ENCODE measurements at regions not wholly inside any gene's neighbourhood (a gene's known extent, or its start where the extent isn't known, plus 50 kb on each side); places are given as distances from the start of the nearest gene placed in this dataset.

DNA sequence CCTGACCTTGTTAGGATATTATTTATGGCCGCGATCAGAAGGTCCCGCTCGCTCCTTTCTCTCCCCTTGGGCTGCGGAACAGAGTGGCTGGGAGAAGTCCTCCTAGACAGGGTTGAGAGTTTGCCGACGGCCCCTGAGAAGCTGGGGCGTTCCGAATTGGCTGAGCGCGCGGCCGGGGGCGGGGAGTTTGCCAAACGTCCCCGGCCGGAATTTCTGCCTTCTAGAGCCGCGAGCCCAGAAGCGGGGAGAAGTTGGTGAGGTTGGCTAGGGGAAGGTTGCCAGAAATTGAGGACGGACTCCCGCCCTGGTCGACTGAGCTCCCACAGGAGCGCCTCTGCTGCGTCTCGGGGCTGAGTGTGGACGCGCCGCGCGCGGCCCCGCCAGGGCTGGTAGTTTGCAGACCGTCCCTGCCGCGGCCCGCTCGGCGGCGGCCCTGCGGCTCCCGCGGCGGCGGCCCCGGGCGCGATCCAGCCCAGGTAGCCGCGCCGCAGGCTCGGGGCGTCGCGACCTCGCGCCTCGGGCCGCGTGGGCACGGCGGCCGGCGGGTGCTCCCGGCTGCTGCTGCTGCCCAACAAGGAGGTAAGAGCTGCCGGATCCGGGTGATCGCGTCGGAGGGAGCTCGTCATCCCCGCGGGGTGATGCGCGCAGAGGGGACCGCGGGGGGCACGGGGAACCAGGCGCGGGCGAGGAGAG is 134.0 kb upstream of the MGAT5 start:
- Histone ChIP-seq H3K36me3 (ENCODE audit: control insufficient read depth in 3 of 3, insufficient read depth in 3 of 3, low read length in 3 of 3) (no peaks in the 10 kb centered on the region), H3K27me3 (ENCODE audit: control insufficient read depth in 3 of 3, insufficient read depth in 3 of 3, low read length in 3 of 3) (peaks cover 0 to 12% (median 4%) of the 10 kb centered on the region in 3 donors), H3K9ac (ENCODE audit: low read depth in 1 of 3, low read length in 3 of 3) (peak overlapping the region; percentile 61 to 77 (median 73)), H3K9me3 (ENCODE audit: control insufficient read depth in 3 of 3, low read length in 3 of 3) (no peaks in the 10 kb centered on the region), H3K27ac (ENCODE audit: low read depth, low read length) (peak overlapping the region; percentile 62), H3K4me3 (ENCODE audit: low read length in 3 of 3) (peak overlapping the region; percentile 65 to 78 (median 71)), H3K4me1 (ENCODE audit: control insufficient read depth in 3 of 3, insufficient read depth in 3 of 3, low read length in 3 of 3) (peaks cover 22 to 30% (median 23%) of the 10 kb centered on the region in 3 donors)

DNA sequence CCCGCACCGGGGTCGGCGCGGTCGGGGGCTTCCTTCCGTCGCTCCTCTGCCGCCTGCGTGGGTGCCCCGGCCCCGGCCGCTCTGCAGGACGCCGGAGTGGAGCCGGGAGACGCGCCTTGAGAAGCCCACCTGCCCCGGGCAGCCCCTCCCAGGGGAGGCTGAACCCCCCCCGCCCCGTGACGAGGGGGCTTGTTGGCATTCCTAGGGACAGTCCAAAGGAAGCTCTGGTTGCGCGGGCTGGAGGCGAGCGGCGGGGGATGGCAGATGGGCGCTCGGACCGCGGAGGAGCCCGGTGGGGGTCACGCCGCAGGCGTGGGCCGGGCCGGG is 133.5 kb upstream of the MGAT5 start:
- peaks cover 0 to 15% (median 2%) of the 10 kb centered on the region in 3 donors for H3K27me3 ChIP-seq (ENCODE audit: control insufficient read depth in 3 of 3, insufficient read depth in 3 of 3, low read length in 3 of 3)
- peak overlapping the region; percentile 65 to 78 (median 71) for H3K4me3 ChIP-seq (ENCODE audit: low read length in 3 of 3)
- peak overlapping the region; percentile 62 for H3K27ac ChIP-seq (ENCODE audit: low read depth, low read length)
- H3K9me3 ChIP-seq (ENCODE audit: control insufficient read depth in 3 of 3, low read length in 3 of 3): no peaks in the 10 kb centered on the region
- H3K36me3 ChIP-seq (ENCODE audit: control insufficient read depth in 3 of 3, insufficient read depth in 3 of 3, low read length in 3 of 3): no peaks in the 10 kb centered on the region
- peaks cover 22 to 32% (median 23%) of the 10 kb centered on the region in 3 donors for H3K4me1 ChIP-seq (ENCODE audit: control insufficient read depth in 3 of 3, insufficient read depth in 3 of 3, low read length in 3 of 3)
- H3K9ac ChIP-seq (ENCODE audit: low read depth in 1 of 3, low read length in 3 of 3): peak overlapping the region; percentile 61 to 77 (median 73)

DNA sequence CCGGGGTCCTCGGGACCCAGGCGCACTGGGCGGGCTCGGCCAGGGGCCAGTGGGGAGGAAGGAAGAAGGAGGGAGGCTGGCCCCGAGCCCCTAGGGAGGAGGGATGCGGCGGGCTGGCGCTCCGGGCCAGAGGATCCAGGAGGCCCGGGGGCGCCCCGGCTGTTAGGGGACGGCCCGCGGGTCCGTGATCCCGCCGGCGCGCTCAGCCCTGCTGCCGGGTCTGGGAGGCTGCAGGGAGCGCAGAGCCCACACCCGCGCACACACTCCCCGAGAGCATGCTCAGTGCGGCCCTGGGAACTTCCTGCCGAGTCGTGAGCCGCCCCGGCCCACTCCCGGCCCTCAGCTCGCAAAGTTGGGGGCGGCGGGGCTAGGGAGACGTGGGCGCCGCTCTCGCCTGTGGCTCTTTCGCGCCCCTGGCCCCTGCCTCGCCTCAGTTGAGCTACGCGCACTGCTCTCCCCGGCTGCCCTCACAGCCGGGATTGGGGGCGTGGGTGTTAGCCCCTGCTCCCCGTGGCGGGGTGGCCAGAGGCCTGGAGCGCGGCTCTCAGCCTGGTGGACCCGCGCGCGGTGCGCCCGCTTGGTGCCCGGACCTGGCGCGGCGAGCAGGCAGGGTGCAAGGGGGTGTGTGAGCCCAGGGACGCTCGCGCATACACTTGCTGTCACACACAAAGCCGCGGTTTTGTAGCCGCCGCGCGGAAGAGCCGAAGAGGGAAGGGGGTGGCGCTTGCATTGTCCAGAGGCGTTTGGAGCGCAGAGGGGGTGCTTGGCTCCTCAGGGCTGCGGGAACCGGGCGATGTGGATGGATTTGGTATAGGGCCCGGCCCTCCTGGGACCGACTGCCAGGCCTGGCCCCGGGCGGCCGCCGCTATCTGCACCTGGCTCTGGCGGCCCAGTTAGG is 132.9 kb upstream of the MGAT5 start:
- peak overlapping the region; percentile 62 for H3K27ac ChIP-seq (ENCODE audit: low read depth, low read length)
- peak overlapping the region; percentile 65 to 78 (median 71) for H3K4me3 ChIP-seq (ENCODE audit: low read length in 3 of 3)
- peaks cover 0 to 18% (median 4%) of the 10 kb centered on the region in 3 donors for H3K27me3 ChIP-seq (ENCODE audit: control insufficient read depth in 3 of 3, insufficient read depth in 3 of 3, low read length in 3 of 3)
- peak overlapping the region; percentile 73 to 77 (median 73) for H3K9ac ChIP-seq (ENCODE audit: low read depth in 1 of 3, low read length in 3 of 3)
- H3K36me3 ChIP-seq (ENCODE audit: control insufficient read depth in 3 of 3, insufficient read depth in 3 of 3, low read length in 3 of 3): no peaks in the 10 kb centered on the region
- peaks cover 22 to 36% (median 23%) of the 10 kb centered on the region in 3 donors for H3K4me1 ChIP-seq (ENCODE audit: control insufficient read depth in 3 of 3, insufficient read depth in 3 of 3, low read length in 3 of 3)
- no peaks in the 10 kb centered on the region for H3K9me3 ChIP-seq (ENCODE audit: control insufficient read depth in 3 of 3, low read length in 3 of 3)

DNA sequence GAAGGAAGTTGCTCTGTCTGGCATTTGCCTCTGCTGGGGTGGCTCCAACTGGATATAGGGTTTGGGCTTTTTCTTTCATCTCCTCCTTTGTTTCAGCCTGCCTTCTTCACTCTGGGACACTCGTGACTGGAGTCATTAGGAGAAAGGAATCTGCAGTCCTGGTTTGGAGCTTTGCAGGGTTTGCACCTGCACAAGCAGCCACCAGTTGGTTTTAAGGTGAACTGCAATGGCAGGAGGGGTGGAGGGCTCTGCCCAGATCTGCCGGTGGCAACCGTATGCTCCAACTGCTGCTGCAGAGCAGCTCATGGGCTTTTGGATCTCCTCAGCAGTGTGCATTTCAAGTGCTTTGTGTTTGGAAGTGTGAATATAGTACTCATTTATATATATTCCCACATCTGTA is 131.3 kb upstream of the MGAT5 start:
- H3K4me1 ChIP-seq (ENCODE audit: control insufficient read depth in 3 of 3, insufficient read depth in 3 of 3, low read length in 3 of 3): peaks cover 22 to 38% (median 23%) of the 10 kb centered on the region in 3 donors
- no peaks in the 10 kb centered on the region for H3K36me3 ChIP-seq (ENCODE audit: control insufficient read depth in 3 of 3, insufficient read depth in 3 of 3, low read length in 3 of 3)

DNA sequence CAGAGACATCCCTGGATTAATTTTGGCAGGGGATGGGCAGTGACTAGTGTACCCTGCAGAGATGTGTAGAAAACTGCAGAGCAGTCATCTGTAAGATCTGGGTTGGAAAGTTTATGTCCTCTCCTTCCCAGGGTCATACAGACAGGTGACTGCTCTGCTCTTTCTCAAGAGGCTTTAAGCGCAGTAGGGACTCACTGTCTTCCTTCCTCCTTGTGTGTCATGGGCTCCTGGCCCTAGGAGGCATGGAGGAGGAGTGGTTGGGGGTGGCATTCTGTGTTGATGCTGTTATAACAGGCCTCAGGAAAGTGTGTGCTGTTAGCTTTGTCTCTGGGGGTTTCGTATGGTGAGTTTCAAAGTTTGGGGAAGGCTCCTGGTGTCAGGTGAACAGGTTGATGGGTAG is 130.5 kb upstream of the MGAT5 start:
- H3K4me3 ChIP-seq (ENCODE audit: low read length in 3 of 3): no peak overlapping the region
- H3K27ac ChIP-seq (ENCODE audit: low read depth, low read length): no peak overlapping the region
- no peaks in the 10 kb centered on the region for H3K36me3 ChIP-seq (ENCODE audit: control insufficient read depth in 3 of 3, insufficient read depth in 3 of 3, low read length in 3 of 3)
- H3K27me3 ChIP-seq (ENCODE audit: control insufficient read depth in 3 of 3, insufficient read depth in 3 of 3, low read length in 3 of 3): peaks cover 3 to 18% (median 4%) of the 10 kb centered on the region in 3 donors
- H3K4me1 ChIP-seq (ENCODE audit: control insufficient read depth in 3 of 3, insufficient read depth in 3 of 3, low read length in 3 of 3): peaks cover 22 to 39% (median 23%) of the 10 kb centered on the region in 3 donors
- H3K9ac ChIP-seq (ENCODE audit: low read depth in 1 of 3, low read length in 3 of 3): no peak overlapping the region
- no peaks in the 10 kb centered on the region for H3K9me3 ChIP-seq (ENCODE audit: control insufficient read depth in 3 of 3, low read length in 3 of 3)

More for the DNA sequence above, 131.3 kb upstream of the MGAT5 start:
- Histone ChIP-seq H3K9me3 (ENCODE audit: control insufficient read depth in 3 of 3, low read length in 3 of 3) (no peaks in the 10 kb centered on the region), H3K27me3 (ENCODE audit: control insufficient read depth in 3 of 3, insufficient read depth in 3 of 3, low read length in 3 of 3) (peaks cover 3 to 18% (median 4%) of the 10 kb centered on the region in 3 donors), H3K27ac (ENCODE audit: low read depth, low read length) (no peak overlapping the region), H3K4me3 (ENCODE audit: low read length in 3 of 3) (no peak overlapping the region), H3K9ac (ENCODE audit: low read depth in 1 of 3, low read length in 3 of 3) (no peak overlapping the region)

DNA sequence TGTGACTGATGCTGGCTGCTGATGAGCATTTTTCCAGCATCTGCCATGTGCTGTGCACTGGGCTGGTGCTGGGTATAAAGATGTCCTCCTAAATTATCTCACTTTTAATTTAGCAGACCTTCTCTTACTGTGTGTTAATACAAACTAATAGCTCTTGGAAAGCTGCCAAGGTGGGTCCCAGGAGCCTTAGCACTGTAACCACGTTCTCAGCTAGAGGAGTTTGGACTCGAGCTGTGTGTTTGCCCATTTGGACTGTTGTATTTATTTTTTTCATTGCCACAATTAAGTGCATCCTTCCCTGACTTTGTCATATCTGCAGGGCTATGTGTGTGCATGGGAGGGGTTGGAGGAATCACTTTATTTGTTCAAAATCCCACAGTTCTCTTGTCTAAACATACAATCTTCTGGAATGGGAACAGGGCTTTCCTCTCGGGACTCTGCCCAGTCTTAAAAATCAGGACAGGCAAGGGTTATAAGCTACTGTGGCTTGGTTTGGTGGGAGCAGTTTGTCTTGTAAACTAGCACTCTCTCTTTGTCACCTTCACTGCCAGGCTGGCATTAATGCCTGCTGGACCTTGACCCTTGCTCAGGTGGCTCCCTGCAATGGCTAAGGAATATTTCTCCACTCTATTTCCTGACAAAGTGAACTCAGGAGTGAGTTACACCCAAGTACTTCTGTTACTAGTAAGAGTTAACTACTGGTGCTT is 129.7 kb upstream of the MGAT5 start:
- Histone ChIP-seq H3K9ac (ENCODE audit: low read depth in 1 of 3, low read length in 3 of 3) (no peak overlapping the region), H3K36me3 (ENCODE audit: control insufficient read depth in 3 of 3, insufficient read depth in 3 of 3, low read length in 3 of 3) (no peaks in the 10 kb centered on the region), H3K4me1 (ENCODE audit: control insufficient read depth in 3 of 3, insufficient read depth in 3 of 3, low read length in 3 of 3) (peaks cover 14 to 30% (median 16%) of the 10 kb centered on the region in 3 donors), H3K27ac (ENCODE audit: low read depth, low read length) (no peak overlapping the region), H3K4me3 (ENCODE audit: low read length in 3 of 3) (no peak overlapping the region), H3K27me3 (ENCODE audit: control insufficient read depth in 3 of 3, insufficient read depth in 3 of 3, low read length in 3 of 3) (peaks cover 3 to 18% (median 9%) of the 10 kb centered on the region in 3 donors), H3K9me3 (ENCODE audit: control insufficient read depth in 3 of 3, low read length in 3 of 3) (no peaks in the 10 kb centered on the region)

DNA sequence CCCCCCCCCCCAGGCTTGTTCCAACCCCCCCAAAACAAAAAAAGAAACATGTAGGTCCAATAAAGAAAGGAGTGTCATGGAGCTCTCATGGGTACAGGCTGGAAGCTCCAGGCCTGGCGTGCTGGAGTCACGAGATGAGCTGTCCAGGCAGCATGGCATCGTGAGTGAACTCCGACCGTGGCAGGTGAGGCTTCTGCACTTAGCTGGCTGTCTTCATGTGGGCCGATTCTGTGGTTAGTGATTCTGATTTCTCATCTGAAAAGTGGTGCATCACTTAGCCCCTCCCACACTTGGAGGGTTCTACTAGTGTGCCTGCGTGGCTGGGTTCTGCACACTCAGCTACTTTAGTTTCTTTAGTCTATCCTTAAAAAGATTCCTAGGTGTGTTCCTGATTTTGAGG is 126.4 kb upstream of the MGAT5 start:
- no peak overlapping the region for H3K27ac ChIP-seq (ENCODE audit: low read depth, low read length)
- H3K9ac ChIP-seq (ENCODE audit: low read depth in 1 of 3, low read length in 3 of 3): no peak overlapping the region
- no peaks in the 10 kb centered on the region for H3K36me3 ChIP-seq (ENCODE audit: control insufficient read depth in 3 of 3, insufficient read depth in 3 of 3, low read length in 3 of 3)
- peaks cover 4 to 15% (median 5%) of the 10 kb centered on the region in 3 donors for H3K4me1 ChIP-seq (ENCODE audit: control insufficient read depth in 3 of 3, insufficient read depth in 3 of 3, low read length in 3 of 3)
- H3K9me3 ChIP-seq (ENCODE audit: control insufficient read depth in 3 of 3, low read length in 3 of 3): no peaks in the 10 kb centered on the region
- no peak overlapping the region for H3K4me3 ChIP-seq (ENCODE audit: low read length in 3 of 3)
- peaks cover 6 to 15% (median 9%) of the 10 kb centered on the region in 3 donors for H3K27me3 ChIP-seq (ENCODE audit: control insufficient read depth in 3 of 3, insufficient read depth in 3 of 3, low read length in 3 of 3)

DNA sequence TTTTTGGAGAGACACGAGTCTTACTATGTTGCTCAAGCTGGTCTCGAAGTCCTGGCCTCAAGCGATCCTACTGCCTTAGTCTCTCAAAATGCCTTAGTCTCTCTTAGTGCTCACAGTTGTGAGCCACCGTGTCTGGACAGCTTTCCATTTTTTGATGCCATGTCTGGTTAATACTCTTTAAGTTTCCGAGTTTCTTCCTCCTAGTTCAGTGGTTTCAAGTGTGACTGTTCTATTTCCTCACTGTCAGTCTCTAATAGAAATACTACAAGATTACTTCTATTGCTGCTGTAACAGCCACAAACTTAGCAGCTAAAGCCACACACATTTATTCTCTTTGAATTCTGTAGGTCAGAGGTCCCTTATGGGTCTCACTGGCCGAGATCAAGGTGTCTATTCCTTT is 125.1 kb upstream of the MGAT5 start:
- no peaks in the 10 kb centered on the region for H3K36me3 ChIP-seq (ENCODE audit: control insufficient read depth in 3 of 3, insufficient read depth in 3 of 3, low read length in 3 of 3)
- H3K27ac ChIP-seq (ENCODE audit: low read depth, low read length): no peak overlapping the region
- H3K9me3 ChIP-seq (ENCODE audit: control insufficient read depth in 3 of 3, low read length in 3 of 3): no peaks in the 10 kb centered on the region
- no peak overlapping the region for H3K4me3 ChIP-seq (ENCODE audit: low read length in 3 of 3)
- H3K27me3 ChIP-seq (ENCODE audit: control insufficient read depth in 3 of 3, insufficient read depth in 3 of 3, low read length in 3 of 3): peaks cover 6 to 11% (median 9%) of the 10 kb centered on the region in 3 donors
- no peak overlapping the region for H3K9ac ChIP-seq (ENCODE audit: low read depth in 1 of 3, low read length in 3 of 3)
- peaks cover 4 to 15% (median 4%) of the 10 kb centered on the region in 3 donors for H3K4me1 ChIP-seq (ENCODE audit: control insufficient read depth in 3 of 3, insufficient read depth in 3 of 3, low read length in 3 of 3)

DNA sequence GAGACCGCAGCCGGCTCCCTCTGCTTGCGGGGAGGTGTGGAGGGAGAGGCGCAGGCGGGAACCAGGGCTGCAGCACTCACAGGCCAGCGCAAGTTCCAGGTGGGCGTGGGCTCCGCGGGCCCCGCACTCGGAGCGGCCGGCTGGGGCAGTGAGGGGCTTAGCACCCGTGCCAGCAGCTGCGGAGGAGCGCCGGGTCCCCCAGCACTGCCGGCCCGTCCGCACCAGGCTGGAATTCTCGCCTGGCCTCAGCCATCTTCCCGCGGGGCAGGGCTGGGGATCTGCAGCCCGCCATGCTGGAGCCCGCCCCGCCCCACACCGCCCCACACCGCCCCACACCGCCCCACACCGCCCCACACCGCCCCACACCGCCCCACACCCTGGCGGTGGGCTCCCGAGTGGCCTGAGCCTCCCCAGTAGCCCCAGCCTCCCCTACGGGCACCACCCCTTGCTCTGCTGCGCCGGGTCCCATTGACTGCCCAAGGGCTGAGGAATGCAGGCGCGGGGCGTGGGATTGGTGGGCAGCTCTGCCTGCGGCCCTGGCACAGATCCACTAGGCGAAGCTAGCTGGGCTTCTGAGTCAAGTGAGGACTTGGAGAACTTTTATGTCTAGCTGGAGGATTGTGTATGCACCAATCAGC is 123.9 kb upstream of the MGAT5 start:
- Histone ChIP-seq H3K36me3 (ENCODE audit: control insufficient read depth in 3 of 3, insufficient read depth in 3 of 3, low read length in 3 of 3) (no peaks in the 10 kb centered on the region), H3K27ac (ENCODE audit: low read depth, low read length) (no peak overlapping the region), H3K27me3 (ENCODE audit: control insufficient read depth in 3 of 3, insufficient read depth in 3 of 3, low read length in 3 of 3) (peaks cover 6 to 16% (median 9%) of the 10 kb centered on the region in 3 donors), H3K9ac (ENCODE audit: low read depth in 1 of 3, low read length in 3 of 3) (no peak overlapping the region), H3K4me1 (ENCODE audit: control insufficient read depth in 3 of 3, insufficient read depth in 3 of 3, low read length in 3 of 3) (peaks cover 0 to 9% (median 0%) of the 10 kb centered on the region in 3 donors), H3K9me3 (ENCODE audit: control insufficient read depth in 3 of 3, low read length in 3 of 3) (no peaks in the 10 kb centered on the region), H3K4me3 (ENCODE audit: low read length in 3 of 3) (no peak overlapping the region)
